WTC11 (cell line): ENCODE measurements at regions not wholly inside any gene's neighbourhood (a gene's known extent, or its start where the extent isn't known, plus 50 kb on each side); places are given as distances from the start of the nearest gene placed in this dataset.

Experiments used
- ATAC-seq: fragments of 200-7000 bp; cut with Tn5 transposase; 2 replicates; pipeline ENCODE4 v1.10.0; 2021; ENCODE audit warnings: mild to moderate bottlenecking, moderate library complexity
- CTCF ChIA-PET: fragments of 300-600 bp; sonication (Branson Sonifier 250); formaldehyde crosslinking; loops from one replicate; lab custom pipeline; 2021; ENCODE audit warnings: antibody characterized with exemption; lab: Charles Lee
- POLR2A ChIA-PET: fragments of 350-600 bp; sonication (Branson Sonifier 250); formaldehyde crosslinking; loops from one replicate; lab custom pipeline; 2021; ENCODE audit warnings: antibody characterized with exemption; lab: Charles Lee
- DNase-seq: peaks from one replicate; pipeline ENCODE4 v3.0.0; 2021; ENCODE audit warnings: low spot score
- H3K27ac Mint-ChIP-seq: 2 replicates; pipeline ENCODE4 v1.8.0; 2021; ENCODE audit warnings: mixed read lengths
- H3K27me3 Mint-ChIP-seq: 2 replicates; pipeline ENCODE4 v1.8.0; 2021; ENCODE audit warnings: low read depth, mild to moderate bottlenecking, moderate library complexity, mixed read lengths
- H3K36me3 Mint-ChIP-seq: 2 replicates; pipeline ENCODE4 v1.8.0; 2021; ENCODE audit warnings: mixed read lengths
- H3K4me1 Mint-ChIP-seq: 2 replicates; pipeline ENCODE4 v1.8.0; 2022; ENCODE audit warnings: mixed read lengths
- H3K4me3 Mint-ChIP-seq: 2 replicates; pipeline ENCODE4 v1.8.0; 2021; ENCODE audit warnings: mild to moderate bottlenecking, moderate library complexity, mixed read lengths
- H3K9me3 Mint-ChIP-seq: 2 replicates; pipeline ENCODE4 v1.8.0; 2021; ENCODE audit warnings: mixed read lengths
- ZNF423 ChIP-seq: fragments of 250-450 bp; sonication (Bioruptor Pico); IDR thresholded peaks from 2 replicates; pipeline ENCODE4 v2.1.2; 2022; ENCODE audit warnings: mild to moderate bottlenecking, moderate library complexity
- TF ChIP-seq, protein P1 (sequence below): sonication (generic); formaldehyde crosslinking; IDR thresholded peaks from 2 replicates; pipeline ENCODE4 v1.8.1; 2023; ENCODE audit warnings: mild to moderate bottlenecking, missing genetic modification reagents

DNA sequence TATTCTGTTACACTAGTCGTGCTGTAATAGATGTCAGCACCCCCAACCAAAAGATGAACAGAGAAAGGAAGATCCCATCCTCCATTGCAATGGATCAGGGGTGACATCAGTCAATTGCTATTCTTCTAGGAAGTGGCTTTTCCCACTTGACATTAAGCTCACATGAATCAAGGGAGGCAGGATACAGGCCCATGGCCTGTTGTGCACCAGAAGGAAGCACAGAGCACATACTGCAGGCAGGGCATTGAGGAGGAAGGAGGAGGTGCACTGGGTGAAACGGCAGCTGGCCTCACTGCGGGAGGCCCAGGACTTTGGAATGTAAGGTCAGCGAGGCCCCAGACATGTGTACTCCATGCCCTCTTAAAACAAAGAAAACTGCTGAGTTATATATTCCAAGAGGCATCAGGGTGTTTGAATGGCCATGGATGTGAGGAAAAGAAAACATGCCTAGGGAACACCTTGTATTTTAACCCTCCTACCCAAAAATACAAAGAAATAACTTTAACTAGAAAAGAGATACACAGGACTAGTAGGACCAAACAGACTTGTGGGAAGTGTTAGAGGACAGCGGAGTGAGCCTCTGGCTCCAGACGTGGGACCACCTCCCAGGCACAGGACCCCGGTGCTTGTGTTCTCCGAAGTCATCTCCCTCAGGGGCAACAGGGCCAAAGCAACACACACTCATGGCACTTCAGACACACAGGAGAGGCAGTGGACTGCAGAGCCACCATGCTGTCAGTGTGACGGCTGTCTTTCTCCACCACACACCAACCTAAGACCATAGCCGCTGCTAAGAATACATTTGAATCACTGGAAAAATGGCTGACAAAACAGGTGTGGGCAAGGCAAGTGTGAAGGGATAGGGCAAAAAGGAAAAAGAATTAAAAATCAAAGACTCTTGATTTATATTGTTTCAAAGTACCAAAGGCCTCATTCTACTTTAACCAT is 51.4 kb upstream of the RIOK3 start:
- CTCF ChIA-PET: interaction anchor here (0.8 to 1.2 kb wide), 5 partner anchors 10 to 418 kb away, joined by 3 to 8 read pairs (median 5); no protein-coding TSS in a partner anchor
- DNase-seq (peak; percentile 50), ATAC-seq (peak; percentile 90)
- POLR2A ChIA-PET: interaction anchor here (1.1 kb wide), 1 partner anchor 267 kb away, joined by 4 read pairs; no protein-coding TSS in a partner anchor
- Mint-ChIP-seq H3K36me3 (peaks cover 10% of the 10 kb centered on the region), H3K27ac (peak overlapping the region; percentile 85), H3K4me1 (peaks cover 12% of the 10 kb centered on the region), H3K9me3 (peaks cover 5% of the 10 kb centered on the region), H3K4me3 (no peak overlapping the region), H3K27me3 (no peaks in the 10 kb centered on the region)
- TF ChIP-seq, protein P1, sequence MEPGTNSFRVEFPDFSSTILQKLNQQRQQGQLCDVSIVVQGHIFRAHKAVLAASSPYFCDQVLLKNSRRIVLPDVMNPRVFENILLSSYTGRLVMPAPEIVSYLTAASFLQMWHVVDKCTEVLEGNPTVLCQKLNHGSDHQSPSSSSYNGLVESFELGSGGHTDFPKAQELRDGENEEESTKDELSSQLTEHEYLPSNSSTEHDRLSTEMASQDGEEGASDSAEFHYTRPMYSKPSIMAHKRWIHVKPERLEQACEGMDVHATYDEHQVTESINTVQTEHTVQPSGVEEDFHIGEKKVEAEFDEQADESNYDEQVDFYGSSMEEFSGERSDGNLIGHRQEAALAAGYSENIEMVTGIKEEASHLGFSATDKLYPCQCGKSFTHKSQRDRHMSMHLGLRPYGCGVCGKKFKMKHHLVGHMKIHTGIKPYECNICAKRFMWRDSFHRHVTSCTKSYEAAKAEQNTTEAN (CRISPR knock-in tag): no peak
- peak; percentile 7; the same call in 1 of the 2 replicates for TF ChIP-seq ZNF423 (CRISPR knock-in tag)
